Left ventricle myocardium superior (tissue), 1 donor: ENCODE measurements at regions not wholly inside any gene's neighbourhood (a gene's known extent, or its start where the extent isn't known, plus 50 kb on each side); places are given as distances from the start of the nearest gene placed in this dataset.
"Not testable (repeated sequence)": the region's sequence is repeated elsewhere in the genome, so short reads cannot be mapped to it uniquely, and the experiment has no call there.

Experiments used
- ATAC-seq: fragments of 200-7000 bp; cut with Tn5 transposase; one replicate; pipeline ENCODE4 v1.9.1; 2020; ENCODE audit warnings: mild to moderate bottlenecking, moderate library complexity
- DNase-seq: peaks from one replicate; pipeline ENCODE4 v3.0.0-alpha.2; 2020
- intact Hi-C: fragments of 100-400 bp; cut with micrococcal nuclease; formaldehyde crosslinking; loops from one replicate; pipeline ENCODE4 v1.11.0; 2022
- donor health status: DM: no; HTN: yes; CAD: no; lungs with severe emphysema.

DNA sequence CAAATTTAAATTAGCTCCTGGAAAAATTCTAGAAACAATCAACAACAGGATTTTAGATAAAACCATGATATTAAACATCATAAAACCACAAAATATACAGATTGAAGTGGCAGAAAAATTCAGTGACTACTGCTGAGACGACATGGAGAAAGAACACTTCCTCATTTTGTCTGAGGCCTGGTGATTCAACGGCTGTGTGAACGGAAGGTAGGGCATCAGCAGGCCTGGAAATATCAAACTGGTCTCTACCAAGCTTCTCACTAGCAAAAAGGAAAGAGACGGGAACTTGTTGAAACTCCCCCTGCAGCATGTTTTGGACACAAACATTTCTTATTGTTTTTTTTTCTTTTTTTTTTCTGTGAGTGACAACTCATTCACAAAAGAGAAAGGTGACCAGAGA is 58.0 kb upstream of the AHI1 start:
- DNase-seq (no peak), ATAC-seq (no peak)
- intact Hi-C loops = no loop called here

DNA sequence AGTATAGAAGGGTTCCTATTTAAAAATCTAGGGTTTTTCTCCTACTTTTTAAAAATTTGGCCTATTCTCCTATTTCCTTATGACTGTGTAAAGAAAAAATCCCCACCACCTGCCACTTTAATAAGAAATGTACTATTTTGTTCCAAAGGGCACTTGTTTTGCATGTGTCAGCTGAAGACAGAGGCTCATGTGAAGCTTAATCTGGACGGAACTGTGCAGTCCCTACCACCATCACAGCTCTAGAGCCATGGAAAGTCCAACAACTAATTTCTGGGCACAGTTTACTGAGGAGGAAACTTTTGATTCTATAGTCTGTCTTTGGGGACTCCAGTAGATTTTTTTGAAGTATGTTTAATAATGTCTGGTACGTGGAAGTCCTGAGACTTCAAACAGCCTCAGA is 60.0 kb upstream of the AHI1 start:
- intact Hi-C loops = no loop called here
- no peak for ATAC-seq

DNA sequence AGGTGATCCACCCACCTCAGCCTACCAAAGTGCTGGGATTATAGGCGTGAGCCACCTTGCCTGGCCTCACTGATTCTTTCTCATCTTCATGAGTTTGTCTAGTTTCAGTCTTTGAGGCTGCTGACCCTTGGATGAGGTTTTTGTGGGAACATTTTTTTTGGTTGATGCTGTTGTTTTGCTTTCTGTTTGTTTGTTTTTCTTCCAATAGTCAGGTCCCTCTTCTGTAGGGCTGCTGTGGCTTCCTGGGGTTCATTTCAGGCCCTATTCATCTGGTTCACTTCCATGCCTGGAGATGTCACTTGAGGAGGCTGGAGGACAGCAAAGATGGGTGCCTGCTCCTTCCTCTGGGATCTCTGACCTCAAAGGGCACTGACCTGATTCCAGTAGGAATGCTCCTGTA is 68.1 kb upstream of the AHI1 start:
- DNase-seq, intact Hi-C loops, ATAC-seq: not testable (repeated sequence)

More for the DNA sequence above, 60.0 kb upstream of the AHI1 start:
- no peak for DNase-seq

DNA sequence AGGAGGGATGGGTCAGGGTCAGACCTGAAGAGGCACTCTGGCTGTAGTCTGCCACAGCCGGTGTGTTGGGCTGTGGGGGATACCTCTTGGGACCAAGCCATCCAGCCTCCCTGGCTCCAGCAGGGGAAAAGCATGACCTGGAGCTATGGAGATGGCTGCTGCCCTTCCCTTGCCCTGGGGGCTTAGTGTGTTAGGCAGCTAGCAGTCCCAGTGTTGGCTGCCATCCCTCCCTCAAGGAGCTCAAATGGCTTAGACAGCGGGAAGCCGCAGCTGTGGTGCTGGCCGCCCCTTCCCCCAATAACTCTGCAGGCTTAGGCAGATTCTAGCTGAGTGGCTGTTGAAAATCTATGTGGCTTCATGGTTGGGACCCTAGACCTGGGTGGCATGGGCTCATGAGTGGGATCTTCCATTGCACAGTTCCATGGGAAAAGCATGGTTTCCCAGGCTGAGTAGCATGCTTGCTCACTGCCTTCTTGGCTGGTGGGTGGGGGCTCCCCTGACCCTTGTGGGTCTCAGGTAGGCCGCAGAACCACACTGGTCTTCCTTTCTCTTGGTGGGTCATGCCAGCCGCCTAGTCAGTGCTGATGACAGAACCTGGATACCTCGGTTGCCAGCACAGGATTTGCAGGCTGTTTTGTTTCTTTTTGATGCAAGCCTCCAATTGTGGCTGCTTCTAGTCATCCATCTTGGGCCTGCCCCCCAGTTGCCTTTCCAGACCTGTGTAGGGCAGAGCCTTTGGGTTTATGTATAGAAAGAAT is 69.0 kb upstream of the AHI1 start:
- DNase-seq = no peak
- ATAC-seq = no peak
- intact Hi-C loops = no loop called here

DNA sequence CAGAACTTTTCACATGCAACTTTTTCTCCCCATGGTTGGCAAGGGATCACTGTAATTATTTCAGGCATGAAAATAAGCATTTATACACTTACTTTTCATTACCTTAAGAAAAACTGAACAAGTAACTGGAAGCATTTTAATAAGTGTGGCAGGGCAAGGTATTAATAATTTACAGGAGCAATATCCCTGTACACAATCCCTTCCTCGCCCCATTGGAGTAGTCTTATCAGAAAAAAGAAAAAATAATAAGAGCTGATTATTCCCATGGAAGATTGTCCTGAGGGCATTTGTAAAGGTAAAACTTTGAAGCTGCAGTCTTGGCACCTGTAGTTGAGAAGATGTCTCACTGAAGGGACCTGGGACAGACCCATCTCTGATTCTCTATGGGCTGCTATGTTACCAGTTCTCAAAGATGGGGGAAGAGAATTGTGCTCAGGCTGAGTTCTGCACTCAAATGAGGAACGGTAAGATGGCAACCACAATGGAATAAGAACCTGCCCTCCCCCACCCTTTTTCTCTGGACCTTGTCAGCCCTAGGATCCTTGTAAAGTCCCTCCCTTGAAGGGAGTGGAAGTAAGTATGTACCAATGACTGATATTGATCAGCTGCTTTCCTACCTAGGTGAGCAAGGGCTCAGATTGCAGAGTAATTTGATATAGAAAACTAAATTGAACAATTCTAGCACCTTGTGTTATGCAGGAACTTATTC is 70.0 kb upstream of the AHI1 start:
- no peak for ATAC-seq
- intact Hi-C loops = no loop called here
- no peak for DNase-seq

DNA sequence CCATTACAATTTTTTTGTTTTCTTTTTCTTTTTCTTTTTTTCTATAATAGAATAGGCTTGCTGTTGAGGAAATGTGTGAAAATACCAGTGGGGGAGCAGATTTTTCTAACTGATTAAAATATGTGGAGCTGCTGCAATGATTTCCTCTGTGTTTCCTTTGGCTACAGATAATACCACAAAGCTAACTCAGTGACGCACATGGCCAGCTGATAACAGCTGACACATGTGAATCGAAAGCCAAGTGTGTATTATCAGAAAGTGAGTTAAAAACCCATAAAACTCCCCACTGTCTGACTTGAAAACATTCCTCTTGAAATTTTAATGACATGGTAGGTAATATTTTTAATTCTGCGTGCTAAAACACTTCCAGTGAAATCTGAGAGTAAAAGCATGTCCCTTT is 70.8 kb upstream of the AHI1 start:
- intact Hi-C loops = no loop called here
- ATAC-seq = peak; percentile 73
- DNase-seq = no peak

DNA sequence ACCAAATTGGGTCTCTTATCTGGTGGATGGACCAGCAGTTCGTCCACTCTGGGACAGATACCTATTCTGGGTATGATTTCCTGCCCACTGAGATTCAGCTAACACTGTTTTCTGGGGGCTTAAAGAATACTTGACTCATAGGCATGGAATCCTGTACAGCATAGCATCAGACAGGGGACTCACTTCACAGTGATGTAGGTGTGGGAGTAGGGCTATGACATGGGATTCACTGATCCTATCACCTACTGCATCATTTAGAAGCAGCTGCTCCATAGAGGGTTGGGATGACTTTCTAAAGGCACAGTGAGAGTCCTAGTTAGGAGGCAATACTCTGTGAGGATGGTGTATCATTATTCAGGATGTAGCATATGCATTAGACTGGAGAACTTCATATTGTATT is 74.5 kb upstream of the AHI1 start:
- intact Hi-C loops = no loop called here
- ATAC-seq (no peak), DNase-seq (no peak)

DNA sequence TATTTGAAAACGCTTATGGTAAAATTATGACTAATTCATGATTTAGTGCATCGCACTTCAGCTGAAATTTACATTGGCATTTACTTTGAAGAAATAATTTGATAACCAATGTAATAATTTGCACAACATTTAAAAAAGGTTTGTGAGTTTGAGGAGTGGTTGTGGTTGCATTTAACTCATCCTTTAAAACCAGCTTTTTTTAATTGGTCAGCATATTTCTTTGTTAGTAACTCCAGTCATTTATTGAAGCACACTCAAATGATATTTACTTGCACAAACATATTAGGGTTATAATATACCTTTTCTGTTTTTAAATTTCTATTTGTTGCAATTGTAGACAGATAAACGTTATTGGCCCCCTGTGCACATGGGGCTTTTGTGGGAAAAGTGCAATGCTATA is 78.1 kb upstream of the AHI1 start:
- ATAC-seq = no peak
- DNase-seq = no peak
- intact Hi-C loops = no loop called here

DNA sequence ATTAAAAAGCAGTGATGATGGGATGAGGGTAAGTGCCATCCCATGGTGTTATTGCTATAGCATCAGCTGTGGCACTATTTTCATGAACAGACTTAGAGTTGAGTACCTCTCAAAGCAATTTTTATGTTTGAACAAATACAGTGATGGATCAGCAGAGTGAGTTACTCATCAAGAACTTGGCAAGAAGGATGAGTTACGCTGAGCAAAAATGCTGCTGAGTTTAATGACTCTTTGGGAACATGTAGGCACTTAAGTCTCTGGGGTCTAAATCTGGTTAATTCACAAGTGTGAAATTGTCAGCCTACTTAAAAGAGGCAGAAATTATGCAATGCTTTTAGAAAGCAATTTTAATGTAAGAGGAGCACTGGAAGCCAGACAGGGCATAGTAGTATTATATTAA is 78.5 kb upstream of the AHI1 start:
- ATAC-seq = no peak
- no peak for DNase-seq
- intact Hi-C loops = no loop called here

DNA sequence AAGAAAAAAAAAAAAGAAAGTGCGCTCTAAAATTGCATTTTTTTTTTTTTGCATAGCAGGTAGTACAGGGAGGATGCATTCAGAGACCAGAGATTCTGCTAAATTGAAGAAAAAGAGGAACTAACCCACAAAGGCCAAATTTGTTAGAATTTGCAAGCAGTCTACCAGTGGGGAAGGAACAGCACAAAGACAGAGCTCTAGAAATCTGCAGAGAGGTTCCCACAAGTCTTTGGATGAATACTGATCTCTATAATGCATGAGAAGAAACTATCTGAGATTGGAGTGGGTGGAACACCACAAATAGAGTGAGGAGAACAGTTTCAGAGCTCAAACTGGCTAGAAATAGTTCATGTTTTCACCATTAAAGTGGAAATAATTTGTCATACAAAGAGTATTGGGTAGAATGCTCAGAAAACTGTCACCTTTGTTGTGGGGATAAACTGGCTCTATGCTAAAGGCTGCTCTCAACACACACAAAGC is 79.6 kb upstream of the AHI1 start:
- ATAC-seq (no peak), DNase-seq (no peak)
- intact Hi-C loops = no loop called here

DNA sequence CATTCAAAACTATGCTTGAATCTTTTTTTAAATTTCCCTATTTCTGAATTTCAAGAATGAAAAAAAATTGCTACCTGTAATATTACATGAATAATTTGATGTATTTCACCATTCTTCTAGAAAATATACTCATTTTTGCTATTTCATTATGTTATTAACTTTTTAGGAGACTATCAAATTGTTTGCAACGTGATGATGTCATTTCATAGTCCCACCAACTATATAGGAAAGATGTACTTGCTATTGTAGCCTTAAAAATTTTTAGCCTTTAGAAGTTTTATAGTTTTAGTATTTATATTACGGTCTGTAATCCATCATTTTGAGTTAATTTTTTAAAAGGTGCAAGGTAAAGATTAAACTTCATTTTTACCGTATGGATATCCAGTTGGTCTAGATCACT is 81.4 kb upstream of the AHI1 start:
- ATAC-seq (no peak), DNase-seq (no peak)
- intact Hi-C loops = no loop called here

DNA sequence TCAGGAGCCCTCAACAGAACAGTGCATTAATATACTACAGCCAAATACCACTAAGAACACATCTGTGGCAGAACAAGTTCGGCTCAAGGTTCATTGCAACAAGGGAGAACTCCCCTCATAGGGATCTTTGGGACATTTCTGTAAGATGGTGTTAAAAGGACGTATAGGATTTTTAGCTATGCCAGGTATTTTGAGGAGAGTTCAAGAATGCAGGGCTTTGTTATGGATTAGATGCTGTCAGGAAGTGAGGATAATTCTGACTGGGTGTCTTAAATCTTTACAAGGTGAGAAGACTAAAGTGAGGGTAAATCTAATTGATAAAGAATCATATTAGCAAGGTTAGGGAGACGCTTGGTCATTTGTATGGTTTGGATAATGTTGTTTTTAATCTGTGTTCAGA is 83.7 kb upstream of the AHI1 start:
- DNase-seq = no peak
- intact Hi-C loops = no loop called here
- ATAC-seq = no peak

DNA sequence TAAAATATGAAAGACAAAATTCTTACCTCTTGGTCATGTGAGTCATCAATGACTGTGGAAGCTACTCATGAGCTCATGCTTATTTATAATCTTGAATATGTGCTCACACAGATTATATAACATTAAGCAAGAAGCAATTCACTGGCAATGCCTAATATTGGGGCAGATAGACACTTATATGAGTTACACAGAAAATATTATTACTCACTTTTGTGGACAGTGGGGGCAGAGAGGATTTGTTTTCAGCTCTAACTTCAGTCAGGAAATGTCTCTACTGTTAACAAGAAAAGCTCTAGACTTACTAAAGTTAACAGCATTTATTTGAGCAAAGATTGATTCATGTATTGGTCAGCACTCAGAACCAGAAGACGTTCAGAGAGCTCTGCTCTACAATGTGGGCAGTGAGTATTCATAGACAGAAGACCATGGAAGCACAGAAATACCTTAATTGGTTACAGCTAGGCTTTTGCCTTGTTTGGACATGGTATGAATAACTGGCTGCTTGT is 85.8 kb upstream of the AHI1 start:
- DNase-seq (no peak), ATAC-seq (no peak)
- intact Hi-C loops = no loop called here

DNA sequence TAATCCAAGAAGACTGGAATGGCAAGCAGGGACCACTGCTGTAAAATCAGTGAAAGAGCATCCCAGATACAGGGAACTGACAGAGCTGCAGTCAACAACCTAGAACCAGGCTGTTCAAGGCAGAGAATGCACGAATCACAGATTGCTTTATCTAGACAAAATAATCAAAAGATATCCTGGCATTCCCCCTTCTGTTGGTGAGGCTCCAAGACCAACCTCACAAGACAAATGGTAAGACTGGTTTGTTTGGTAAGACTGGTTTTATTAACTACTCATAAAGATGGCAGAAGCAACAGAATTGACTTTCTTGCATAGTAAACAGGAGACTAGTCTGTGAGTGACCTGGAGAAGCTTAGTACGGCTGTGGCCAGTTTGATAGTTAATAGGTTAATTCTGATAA is 88.8 kb upstream of the AHI1 start:
- DNase-seq (no peak), ATAC-seq (no peak)
- intact Hi-C loops = no loop called here

DNA sequence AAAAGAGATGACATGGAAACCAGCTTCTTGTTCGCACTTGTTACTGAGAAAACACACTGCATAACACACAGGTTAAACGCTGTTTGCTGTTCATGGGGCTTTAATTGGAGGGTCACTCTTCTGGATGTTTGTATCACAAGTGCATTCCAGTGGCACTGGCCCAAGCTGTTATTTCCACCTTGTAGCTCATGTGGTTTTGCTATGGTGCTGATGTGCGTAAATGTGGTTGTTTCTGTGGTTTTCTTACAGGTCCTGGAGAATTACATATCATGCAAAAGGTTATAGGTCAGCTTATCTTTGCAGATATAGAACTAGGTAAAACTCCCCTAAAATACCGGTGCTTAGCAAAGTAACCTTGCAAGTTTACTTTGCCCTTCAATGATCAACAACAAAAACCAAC is 89.3 kb upstream of the AHI1 start:
- no peak for ATAC-seq
- intact Hi-C loops = no loop called here

DNA sequence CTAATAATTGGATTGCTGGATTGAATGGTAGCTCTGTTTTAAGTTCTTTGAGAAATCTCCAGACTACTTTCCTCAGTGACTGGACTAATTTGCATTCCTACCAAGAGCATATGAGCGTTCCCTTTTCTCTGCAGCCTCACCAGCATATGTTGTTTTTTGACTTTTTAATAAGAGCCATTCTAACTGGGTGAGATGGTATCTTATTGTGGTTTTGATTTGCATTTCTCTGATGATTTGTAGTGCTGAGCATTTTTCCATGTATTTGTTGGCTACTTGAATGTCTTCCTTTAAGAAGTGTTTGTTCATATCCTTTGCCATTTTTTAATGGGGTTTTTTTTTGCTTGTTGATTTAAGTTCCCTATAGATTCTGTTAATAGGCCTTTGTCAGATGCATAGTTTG is 94.7 kb upstream of the AHI1 start:
- intact Hi-C loops = no loop called here
- DNase-seq (no peak), ATAC-seq (no peak)

More for the DNA sequence above, 89.3 kb upstream of the AHI1 start:
- DNase-seq = no peak

DNA sequence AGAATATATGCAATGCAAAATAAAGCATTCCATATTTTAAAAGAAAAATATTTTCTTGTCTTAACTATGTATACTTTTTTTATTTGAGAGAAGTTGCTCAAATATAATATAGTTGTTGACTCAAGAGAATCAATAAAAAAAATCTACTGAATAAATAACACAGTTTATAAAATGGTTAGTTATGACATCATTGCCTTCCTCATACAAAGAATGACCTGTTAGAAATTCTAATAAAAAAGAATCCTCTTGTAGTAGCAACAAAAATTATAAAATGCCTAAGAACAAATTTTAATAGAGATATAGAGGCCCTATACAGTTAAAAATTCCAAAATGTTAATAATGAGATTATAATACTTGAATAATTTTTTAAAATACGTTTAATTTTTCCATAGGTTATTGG is 96.5 kb upstream of the AHI1 start:
- intact Hi-C loops = no loop called here
- DNase-seq (no peak), ATAC-seq (no peak)

DNA sequence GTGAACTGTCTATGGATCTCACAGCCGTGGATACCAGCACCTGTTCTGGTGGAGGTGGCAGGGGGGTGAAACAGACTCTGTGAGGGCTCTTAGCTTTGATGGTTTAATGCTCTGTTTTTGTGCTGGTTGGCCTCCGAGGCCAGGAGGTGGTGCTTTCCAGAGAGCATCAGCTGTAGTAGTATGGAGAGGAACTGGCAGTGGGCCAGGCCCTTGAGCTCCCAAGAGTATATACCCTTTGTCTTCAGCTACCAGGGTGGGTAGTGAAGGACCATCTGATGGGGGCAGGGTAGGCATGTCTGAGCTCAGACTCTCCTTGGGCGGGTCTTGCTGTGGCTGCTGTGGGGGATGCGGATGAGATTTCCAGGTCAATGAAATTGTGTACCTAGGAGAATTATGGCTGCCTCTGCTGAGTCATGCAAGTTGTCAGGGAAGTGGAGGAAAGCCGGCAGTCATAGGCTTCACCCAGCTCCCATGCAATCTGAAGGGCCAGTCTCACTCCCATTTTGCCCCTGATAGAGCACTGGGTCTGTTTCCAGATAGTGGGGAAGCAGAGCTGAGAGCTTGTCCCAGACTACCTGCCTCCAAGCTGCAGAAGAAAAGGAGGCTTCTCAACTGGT is 102.7 kb upstream of the AHI1 start:
- intact Hi-C loops = no loop called here
- ATAC-seq (no peak), DNase-seq (peak; percentile 24)

DNA sequence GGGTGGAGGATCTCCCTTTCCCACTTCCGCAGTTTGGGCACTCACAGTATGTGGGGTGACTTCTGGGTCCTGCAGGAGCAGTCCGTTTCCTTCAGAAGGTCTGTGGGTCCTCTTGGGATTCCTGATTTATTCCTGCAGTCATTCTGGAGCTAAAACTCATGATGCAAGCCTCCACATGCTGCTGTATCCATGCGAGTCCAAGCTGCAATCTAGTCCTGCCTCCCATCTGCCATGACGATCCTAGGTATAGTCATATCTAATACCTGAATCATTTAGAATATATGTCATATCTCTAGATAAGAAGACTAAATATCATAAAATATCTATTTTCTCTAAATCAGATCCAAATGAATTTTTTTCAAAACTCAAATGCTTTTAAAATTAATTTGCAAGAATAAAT is 103.4 kb upstream of the AHI1 start:
- intact Hi-C loops = no loop called here
- DNase-seq (no peak), ATAC-seq (no peak)

DNA sequence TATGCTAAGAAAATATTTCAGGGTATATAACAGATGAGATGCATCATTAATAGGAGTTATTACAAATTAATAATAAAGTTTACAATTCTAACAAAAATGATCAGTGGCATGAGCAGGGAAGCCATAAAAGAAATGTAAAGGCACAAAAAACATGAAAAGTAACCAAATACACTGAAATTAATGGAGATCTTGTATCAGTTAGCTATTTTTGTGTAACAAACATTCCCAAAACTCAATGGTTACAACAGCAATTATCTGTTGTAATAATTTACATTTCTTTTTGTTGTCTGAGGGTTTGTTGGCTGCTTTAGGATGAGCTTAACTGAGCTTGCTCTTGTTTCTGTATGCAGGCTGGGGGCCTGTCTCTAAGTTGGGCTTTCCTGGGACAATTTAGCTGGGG is 104.3 kb upstream of the AHI1 start:
- intact Hi-C loops = no loop called here
- no peak for ATAC-seq
- no peak for DNase-seq
